ENCODE measurements at regions not wholly inside any gene's neighbourhood (a gene's known extent, or its start where the extent isn't known, plus 50 kb on each side); places are given as distances from the start of the nearest gene placed in this dataset.

GRCh38 chr1:91585982-91586381, 85.3 kb downstream of the CDC7 start:
- TF ChIP-seq POLR2A (IDR thresholded peaks at IDR 0.05) (no peak), CTCF (IDR thresholded peaks at IDR 0.05) (no peak)

Data from body of pancreas (tissue), 4 donors.